Retinal pigment epithelial cell (primary cell): ENCODE measurements at regions not wholly inside any gene's neighbourhood (a gene's known extent, or its start where the extent isn't known, plus 50 kb on each side); places are given as distances from the start of the nearest gene placed in this dataset.

ENCODE experiments used
- DNase-seq: peaks from one replicate; pipeline ENCODE4 v3.0.0-alpha.2; 2010; ENCODE audit warnings: low read depth
- H3K4me3 ChIP-seq: 2 replicates; pipeline ENCODE4 v1.5.1; 2011; ENCODE audit warnings: mild to moderate bottlenecking, low read length, control low read depth, moderate library complexity
- CTCF ChIP-seq: conservative IDR thresholded peaks from 2 replicates; pipeline ENCODE4 v1.5.1; 2011; ENCODE audit warnings: low read depth, low read length, control low read depth, inconsistent platforms

DNA sequence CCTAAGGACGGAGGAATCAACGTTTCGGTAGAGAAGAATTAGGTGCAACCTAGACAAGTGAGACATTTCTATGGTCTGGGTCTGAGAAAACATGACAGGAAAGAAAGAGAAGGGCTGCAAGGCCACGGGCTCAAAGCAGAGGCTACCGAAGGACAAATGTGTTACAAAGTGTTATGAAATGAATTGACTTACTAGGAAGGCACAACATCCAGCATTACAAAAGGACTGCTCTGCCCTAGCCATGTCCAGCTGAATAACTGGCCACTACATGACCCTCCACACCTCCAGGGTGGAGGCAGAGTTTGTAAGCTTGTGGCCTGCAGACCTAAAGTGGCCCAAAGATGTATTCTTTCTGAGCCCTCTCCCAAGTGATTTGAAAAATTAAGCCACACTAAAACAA lies 133.6 kb downstream of the GDAP2 start:
- DNase-seq, result no peak
- no peak for TF ChIP-seq CTCF
- H3K4me3 ChIP-seq, result no peak overlapping the region

DNA sequence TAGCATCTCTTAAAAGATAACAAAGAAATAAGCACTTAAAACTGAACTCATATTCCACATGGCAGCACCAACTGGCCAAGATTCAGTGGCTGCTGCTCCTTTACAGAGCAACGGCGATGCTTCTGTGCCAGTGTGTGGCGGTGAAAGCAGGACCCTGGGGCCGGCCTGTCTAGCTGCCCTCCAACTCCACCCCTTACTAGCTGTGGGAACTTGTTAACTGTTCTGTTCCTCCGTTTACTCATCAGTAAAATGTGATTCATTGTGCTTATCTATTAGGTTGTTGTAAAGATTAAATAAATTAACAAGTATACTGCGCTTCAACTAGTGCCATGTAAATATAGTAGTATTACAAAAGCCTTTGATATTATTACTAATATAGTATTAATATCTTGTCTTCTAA lies 133.2 kb downstream of the GDAP2 start:
- no peak overlapping the region for H3K4me3 ChIP-seq
- DNase-seq, result no peak
- no peak for TF ChIP-seq CTCF

- no peak overlapping the region for H3K4me3 ChIP-seq
- no peak for TF ChIP-seq CTCF
- no peak for DNase-seq
Observed at GRCh38 chr1:117798550-117798949, 130.9 kb downstream of the GDAP2 start.

GRCh38 chr1:117802531-117803257 lies 126.7 kb downstream of the GDAP2 start:
- no peak for TF ChIP-seq CTCF
- DNase-seq, result no peak
- H3K4me3 ChIP-seq, result no peak overlapping the region

GRCh38 chr1:117803318-117803717 lies 126.1 kb downstream of the GDAP2 start:
- no peak for DNase-seq
- no peak for TF ChIP-seq CTCF

DNA sequence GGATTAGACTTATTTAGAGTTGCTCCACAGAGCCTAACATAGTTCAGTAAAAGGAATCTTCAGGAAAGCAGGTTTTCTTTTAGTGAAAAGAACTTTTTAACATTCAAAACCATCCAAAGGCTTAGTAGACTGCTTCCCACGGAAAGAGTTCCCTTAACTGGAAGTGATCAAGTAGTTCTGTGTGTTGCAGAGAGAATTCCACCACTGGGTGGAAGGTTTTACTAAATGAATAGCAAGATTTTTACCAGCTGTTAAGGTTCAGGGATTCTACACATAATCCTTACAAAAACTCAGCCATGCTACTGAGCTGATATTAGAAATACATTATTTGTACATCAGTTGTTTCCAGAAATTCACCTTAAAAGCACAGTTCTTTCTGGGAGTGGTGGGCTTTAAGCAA lies 119.7 kb downstream of the GDAP2 start:
- no peak for DNase-seq
- no peak overlapping the region for H3K4me3 ChIP-seq
- TF ChIP-seq CTCF, result no peak

More at GRCh38 chr1:117803318-117803717, 126.1 kb downstream of the GDAP2 start:
- H3K4me3 ChIP-seq, result no peak overlapping the region

GRCh38 chr1:117810553-117810952 lies 118.9 kb downstream of the GDAP2 start:
- no peak for TF ChIP-seq CTCF
- DNase-seq, result no peak
- no peak overlapping the region for H3K4me3 ChIP-seq
